HEK293 (cell line): ENCODE measurements at regions not wholly inside any gene's neighbourhood (a gene's known extent, or its start where the extent isn't known, plus 50 kb on each side); places are given as distances from the start of the nearest gene placed in this dataset.
A peak's percentile ranks its signal among the peaks of the same experiment; 100 is the strongest.
"Not testable (repeated sequence)": the region's sequence is repeated elsewhere in the genome, so short reads cannot be mapped to it uniquely, and the experiment has no call there.

Experiments
- CTCF ChIA-PET: fragments of 350-600 bp; formaldehyde crosslinking; extraction: SDS; loops from one replicate; lab custom pipeline; 2021; ENCODE audit warnings: antibody characterized with exemption; lab: Yijun Ruan, JAX
- POLR2A ChIA-PET: fragments of 300-600 bp; formaldehyde crosslinking; extraction: SDS; loops from one replicate; lab custom pipeline; 2020; ENCODE audit warnings: antibody characterized with exemption, inconsistent platforms; lab: Yijun Ruan, JAX
- H3K27ac ChIP-seq: fragments of 200-500 bp; sonication (Bioruptor generic); 2 replicates; pipeline ENCODE4 v1.5.1; 2014; ENCODE audit warnings: low read depth, low read length, control low read depth, inconsistent platforms; ENCODE audit errors: extremely low read depth
- H3K36me3 ChIP-seq, 2 experiments: fragments of 200-500 bp in 1 of 2; sonication (Bioruptor generic) in 1 of 2; 1 replicate in 1 of 2; 2 replicates in 1 of 2; pipeline ENCODE4 v1.5.1; 2014 to 2017; ENCODE audit warnings: inconsistent platforms in 2 of 2, low read length in 2 of 2; ENCODE audit not compliant: control insufficient read depth in 2 of 2, insufficient read depth in 1 of 2
- H3K4me1 ChIP-seq: fragments of 200-500 bp; sonication (Bioruptor generic); 2 replicates; pipeline ENCODE4 v1.5.1; 2014; ENCODE audit warnings: mild to moderate bottlenecking, low read length, inconsistent platforms; ENCODE audit not compliant: control insufficient read depth, insufficient read depth
- H3K4me3 ChIP-seq: 2 replicates; pipeline ENCODE4 v1.5.1; 2011; ENCODE audit warnings: low read depth, mild to moderate bottlenecking, control low read depth, low read length, moderate library complexity
- H3K9me3 ChIP-seq: fragments of 200-500 bp; sonication (Bioruptor generic); 2 replicates; pipeline ENCODE4 v1.5.1; 2014; ENCODE audit warnings: low read depth, low read length, inconsistent platforms; ENCODE audit not compliant: control insufficient read depth, insufficient read depth
- OVOL3 ChIP-seq: fragments of 450-650 bp; formaldehyde crosslinking; IDR thresholded peaks from 2 replicates; pipeline ENCODE4 v1.5.1; 2016; ENCODE audit warnings: missing biosample characterization, missing genetic modification characterization
- PRDM10 ChIP-seq: fragments of 450-650 bp; formaldehyde crosslinking; IDR thresholded peaks from 2 replicates; pipeline ENCODE4 v1.5.1; 2016; ENCODE audit warnings: missing biosample characterization, missing genetic modification characterization
- REPIN1 ChIP-seq: fragments of 450-650 bp; formaldehyde crosslinking; IDR thresholded peaks from 2 replicates; pipeline ENCODE4 v1.5.1; 2017; ENCODE audit warnings: missing biosample characterization, missing genetic modification characterization, low read depth
- SCRT1 ChIP-seq: fragments of 450-650 bp; formaldehyde crosslinking; IDR thresholded peaks from 2 replicates; pipeline ENCODE4 v1.5.1; 2016; ENCODE audit warnings: missing biosample characterization, missing genetic modification characterization, borderline replicate concordance
- ZBTB20 ChIP-seq: fragments of 450-650 bp; formaldehyde crosslinking; IDR thresholded peaks from 2 replicates; pipeline ENCODE4 v1.5.1; 2016; ENCODE audit warnings: missing biosample characterization, missing genetic modification characterization
- ZIC2 ChIP-seq: fragments of 450-650 bp; formaldehyde crosslinking; IDR thresholded peaks from 2 replicates; pipeline ENCODE4 v1.5.1; 2016; ENCODE audit warnings: missing biosample characterization, missing genetic modification characterization
- ZNF146 ChIP-seq: fragments of 450-650 bp; formaldehyde crosslinking; IDR thresholded peaks from 2 replicates; pipeline ENCODE4 v1.5.1; 2016; ENCODE audit warnings: missing biosample characterization, missing genetic modification characterization
- ZNF221 ChIP-seq: fragments of 450-650 bp; formaldehyde crosslinking; IDR thresholded peaks from 2 replicates; pipeline ENCODE4 v1.5.1; 2017; ENCODE audit warnings: missing biosample characterization, missing genetic modification characterization, borderline replicate concordance
- ZNF26 ChIP-seq: fragments of 450-650 bp; formaldehyde crosslinking; IDR thresholded peaks from 2 replicates; pipeline ENCODE4 v1.5.1; 2016; ENCODE audit warnings: missing biosample characterization, missing genetic modification characterization
- ZNF350 ChIP-seq: fragments of 450-650 bp; formaldehyde crosslinking; IDR thresholded peaks from 2 replicates; pipeline ENCODE4 v1.5.0; 2017; ENCODE audit warnings: missing biosample characterization, mild to moderate bottlenecking, missing genetic modification characterization
- ZNF398 ChIP-seq: fragments of 450-650 bp; formaldehyde crosslinking; IDR thresholded peaks from 2 replicates; pipeline ENCODE4 v1.5.1; 2017; ENCODE audit warnings: missing biosample characterization, missing genetic modification characterization
- ZNF433 ChIP-seq: fragments of 450-650 bp; formaldehyde crosslinking; IDR thresholded peaks from 2 replicates; pipeline ENCODE4 v1.5.1; 2016; ENCODE audit warnings: missing biosample characterization, missing genetic modification characterization, low read depth
- ZNF48 ChIP-seq: fragments of 450-650 bp; formaldehyde crosslinking; IDR thresholded peaks from 2 replicates; pipeline ENCODE4 v1.5.1; 2016; ENCODE audit warnings: missing biosample characterization, missing genetic modification characterization
- ZNF529 ChIP-seq: fragments of 450-650 bp; formaldehyde crosslinking; IDR thresholded peaks from 2 replicates; pipeline ENCODE4 v1.5.1; 2017; ENCODE audit warnings: missing genetic modification characterization, missing biosample characterization; ENCODE audit not compliant: insufficient replicate concordance
- ZNF621 ChIP-seq: fragments of 450-650 bp; formaldehyde crosslinking; IDR thresholded peaks from 2 replicates; pipeline ENCODE4 v1.5.1; 2017; ENCODE audit warnings: missing biosample characterization, missing genetic modification characterization
- ZNF768 ChIP-seq: fragments of 450-650 bp; formaldehyde crosslinking; IDR thresholded peaks from 2 replicates; pipeline ENCODE4 v1.5.1; 2018; ENCODE audit warnings: missing biosample characterization, mild to moderate bottlenecking, missing genetic modification characterization
- ZNF777 ChIP-seq: fragments of 450-650 bp; formaldehyde crosslinking; IDR thresholded peaks from 2 replicates; pipeline ENCODE4 v1.5.1; 2017; ENCODE audit warnings: missing biosample characterization, missing genetic modification characterization, borderline replicate concordance
- ZNF791 ChIP-seq: fragments of 450-650 bp; formaldehyde crosslinking; IDR thresholded peaks from 2 replicates; pipeline ENCODE4 v1.5.1; 2016; ENCODE audit warnings: missing biosample characterization, missing genetic modification characterization
- ZSCAN23 ChIP-seq: fragments of 450-650 bp; formaldehyde crosslinking; IDR thresholded peaks from 2 replicates; pipeline ENCODE4 v1.5.1; 2016; ENCODE audit warnings: missing biosample characterization, missing genetic modification characterization

GRCh38 chr18:73531601-73532000 lies 616.0 kb downstream of the FBXO15 start:
- no peak overlapping the region for H3K4me3 ChIP-seq
- CTCF ChIA-PET = interaction anchor here (0.7 to 0.9 kb wide), 3 partner anchors 19 to 1346 kb away, joined by 3 to 4 read pairs (median 4); no protein-coding TSS in a partner anchor

GRCh38 chr18:73528066-73528465 lies 619.6 kb downstream of the FBXO15 start:
- ChIA-PET CTCF (no interaction called here), POLR2A (no interaction called here)
- Histone ChIP-seq H3K9me3 (no peaks in the 10 kb centered on the region), H3K4me3 (no peak overlapping the region), H3K4me1 (no peaks in the 10 kb centered on the region), H3K27ac (no peak overlapping the region), H3K36me3 (no peaks in the 10 kb centered on the region)
- 0 out of 2 replicates have a peak, but pooled peaks have one; percentile 10 for TF ChIP-seq ZNF146
- no peak for TF ChIP-seq ZNF433

More at GRCh38 chr18:73531601-73532000, 616.0 kb downstream of the FBXO15 start:
- Histone ChIP-seq H3K27ac (no peak overlapping the region), H3K36me3 (no peaks in the 10 kb centered on the region), H3K4me1 (no peaks in the 10 kb centered on the region), H3K9me3 (no peaks in the 10 kb centered on the region)
- no peak for TF ChIP-seq SCRT1 (tag by site-specific recombination)
- POLR2A ChIA-PET = no interaction called here

- no peak for TF ChIP-seq REPIN1
- no peak for TF ChIP-seq ZIC2 (tag by site-specific recombination)
- no peak for TF ChIP-seq ZNF221 (tag by site-specific recombination)
- TF ChIP-seq ZNF777 (tag by site-specific recombination) = no peak
- TF ChIP-seq ZBTB20 (tag by site-specific recombination) = no peak
- no peak for TF ChIP-seq ZNF48
- no peak for TF ChIP-seq ZNF768
- TF ChIP-seq ZNF621 (tag by site-specific recombination) = no peak
- TF ChIP-seq ZNF398 (tag by site-specific recombination) = no peak
- ChIA-PET POLR2A (no interaction called here), CTCF (interaction anchor here (1.2 kb wide), 1 partner anchor 756 kb away, joined by 3 read pairs; no protein-coding TSS in a partner anchor)
- H3K4me3 ChIP-seq = no peak overlapping the region
- H3K36me3 ChIP-seq = no peaks in the 10 kb centered on the region
- H3K4me1 ChIP-seq = no peaks in the 10 kb centered on the region
- H3K9me3 ChIP-seq = no peaks in the 10 kb centered on the region
- no peak overlapping the region for H3K27ac ChIP-seq
Measured at GRCh38 chr18:73520229-73520628, 627.4 kb downstream of the FBXO15 start.

GRCh38 chr18:73516056-73516455 lies 631.6 kb downstream of the FBXO15 start:
- CTCF ChIA-PET, H3K36me3 ChIP-seq, H3K4me1 ChIP-seq, H3K9me3 ChIP-seq, POLR2A ChIA-PET, H3K27ac ChIP-seq, H3K4me3 ChIP-seq: not testable (repeated sequence)

GRCh38 chr18:73514449-73514848 lies 633.2 kb downstream of the FBXO15 start:
- H3K36me3 ChIP-seq = no peaks in the 10 kb centered on the region
- ChIA-PET CTCF (interaction anchor here (0.6 kb wide), 1 partner anchor 9 kb away, joined by 3 read pairs; no protein-coding TSS in a partner anchor), POLR2A (no interaction called here)
- no peak overlapping the region for H3K27ac ChIP-seq
- no peaks in the 10 kb centered on the region for H3K9me3 ChIP-seq
- H3K4me1 ChIP-seq = no peaks in the 10 kb centered on the region
- H3K4me3 ChIP-seq = no peak overlapping the region
- no peak for TF ChIP-seq ZBTB20 (tag by site-specific recombination)
- no peak for TF ChIP-seq ZNF529 (tag by site-specific recombination)
- TF ChIP-seq ZNF350 (tag by site-specific recombination) = no peak
- no peak for TF ChIP-seq ZNF26 (tag by site-specific recombination)
- no peak for TF ChIP-seq OVOL3 (tag by site-specific recombination)
- no peak for TF ChIP-seq ZNF791
- TF ChIP-seq ZSCAN23 (tag by site-specific recombination) = no peak
- no peak for TF ChIP-seq PRDM10
